AG04450 (cell line): ENCODE measurements at regions not wholly inside any gene's neighbourhood (a gene's known extent, or its start where the extent isn't known, plus 50 kb on each side); places are given as distances from the start of the nearest gene placed in this dataset.
"Not testable (repeated sequence)": the region's sequence is repeated elsewhere in the genome, so short reads cannot be mapped to it uniquely, and the experiment has no call there.

Experiments
- CTCF ChIA-PET: fragments of 300-600, 350-600 bp; formaldehyde crosslinking; extraction: SDS; loops from one replicate; lab custom pipeline; 2022; ENCODE audit warnings: antibody characterized with exemption, inconsistent platforms; lab: Charles Lee
- POLR2A ChIA-PET: fragments of 350-600 bp; formaldehyde crosslinking; extraction: SDS; loops from one replicate; lab custom pipeline; 2021; ENCODE audit warnings: antibody characterized with exemption, inconsistent platforms; lab: Yijun Ruan, JAX
- DNase-seq: peaks from one replicate; pipeline ENCODE4 v3.0.0-alpha.2; 2011; ENCODE audit warnings: low read depth, low spot score
- H3K27ac ChIP-seq: one replicate; pipeline ENCODE4 v1.5.1; 2012; ENCODE audit warnings: low read depth, low read length, control low read depth
- H3K27me3 ChIP-seq: one replicate; pipeline ENCODE4 v1.6.0; 2012; ENCODE audit warnings: low read length; ENCODE audit not compliant: control insufficient read depth, insufficient read depth
- H3K4me3 ChIP-seq: 2 replicates; pipeline ENCODE4 v1.5.1; 2011; ENCODE audit warnings: mild to moderate bottlenecking, low read depth, low read length, control low read depth
- H3K9me3 ChIP-seq: 2 replicates; pipeline ENCODE4 v1.5.1; 2012; ENCODE audit warnings: low read length; ENCODE audit not compliant: control insufficient read depth, insufficient read depth
- CTCF ChIP-seq: IDR thresholded peaks from 2 replicates; pipeline ENCODE4 v1.5.1; 2011; ENCODE audit warnings: low read depth, low read length, control low read depth, inconsistent platforms

GRCh38 chr6:125446011-125446410 lies 144.2 kb upstream of the HDDC2 start:
- no peak for DNase-seq
- H3K27me3 ChIP-seq = no peaks in the 10 kb centered on the region
- no peak for TF ChIP-seq CTCF
- ChIA-PET CTCF (no interaction called here), POLR2A (no interaction called here)
- no peaks in the 10 kb centered on the region for H3K9me3 ChIP-seq
- H3K4me3 ChIP-seq = no peak overlapping the region
- no peak overlapping the region for H3K27ac ChIP-seq

GRCh38 chr6:125451750-125452149 lies 150.0 kb upstream of the HDDC2 start:
- ChIA-PET POLR2A (no interaction called here), CTCF (no interaction called here)
- no peak for TF ChIP-seq CTCF
- Histone ChIP-seq H3K9me3 (peaks cover 13% of the 10 kb centered on the region), H3K4me3 (no peak overlapping the region), H3K27me3 (no peaks in the 10 kb centered on the region), H3K27ac (no peak overlapping the region)
- DNase-seq = no peak

GRCh38 chr6:125453516-125453915 lies 151.7 kb upstream of the HDDC2 start:
- H3K4me3 ChIP-seq = no peak overlapping the region
- POLR2A ChIA-PET = no interaction called here
- no peak for DNase-seq
- no peak for TF ChIP-seq CTCF
- no peaks in the 10 kb centered on the region for H3K27me3 ChIP-seq
- CTCF ChIA-PET = no interaction called here
- no peak overlapping the region for H3K27ac ChIP-seq
- peaks cover 13% of the 10 kb centered on the region for H3K9me3 ChIP-seq

DNA sequence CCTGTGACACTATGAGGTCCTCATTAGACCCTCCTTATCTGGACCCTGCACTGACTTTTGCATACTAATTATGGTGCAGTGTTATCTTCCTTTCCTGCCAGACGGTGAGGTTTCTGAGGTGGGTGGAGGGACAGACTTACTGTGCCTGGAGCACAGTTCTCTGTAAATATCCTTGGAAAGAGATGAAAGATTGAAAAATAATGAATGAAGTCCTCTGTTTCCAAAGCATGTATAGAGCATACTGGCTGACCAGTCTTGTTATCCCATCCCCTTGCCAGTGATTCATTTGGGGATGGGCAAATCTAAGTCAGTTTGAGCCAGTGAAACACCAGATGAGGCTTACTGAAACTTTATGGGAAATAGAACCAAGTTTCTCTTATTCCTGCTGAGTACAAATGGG lies 152.6 kb upstream of the HDDC2 start:
- no peak for TF ChIP-seq CTCF
- Histone ChIP-seq H3K27me3 (no peaks in the 10 kb centered on the region), H3K4me3 (no peak overlapping the region), H3K9me3 (peaks cover 13% of the 10 kb centered on the region), H3K27ac (no peak overlapping the region)
- ChIA-PET CTCF (no interaction called here), POLR2A (no interaction called here)
- DNase-seq = no peak

- DNase-seq, CTCF ChIA-PET, H3K27me3 ChIP-seq, H3K27ac ChIP-seq, H3K9me3 ChIP-seq, H3K4me3 ChIP-seq, POLR2A ChIA-PET: not testable (repeated sequence)
Measured at GRCh38 chr6:125458493-125458892, 156.7 kb upstream of the HDDC2 start.

DNA sequence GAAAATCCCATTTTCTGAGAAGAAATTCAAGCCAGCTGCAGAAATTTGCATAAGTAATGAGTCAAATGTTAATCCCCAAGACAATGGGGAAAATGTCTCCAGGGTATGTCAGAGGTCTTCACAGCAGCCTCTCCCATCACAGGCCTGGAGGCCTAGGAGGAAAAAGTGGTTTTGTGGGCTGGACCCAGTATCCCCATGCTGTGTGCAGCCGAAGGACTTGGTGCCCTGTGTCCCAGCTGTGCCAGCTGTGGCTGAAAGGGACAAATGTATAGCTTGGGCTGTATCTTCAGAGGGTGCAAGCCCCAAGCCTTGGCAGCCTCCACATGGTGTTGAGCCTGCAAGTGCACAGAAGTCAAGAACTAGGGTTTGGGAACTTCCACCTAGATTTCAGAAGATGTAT lies 163.6 kb upstream of the HDDC2 start:
- POLR2A ChIA-PET, H3K27me3 ChIP-seq, CTCF ChIA-PET, H3K27ac ChIP-seq, H3K9me3 ChIP-seq, DNase-seq, H3K4me3 ChIP-seq: not testable (repeated sequence)
